Psoas muscle (tissue), 7 donors: ENCODE measurements at regions not wholly inside any gene's neighbourhood (a gene's known extent, or its start where the extent isn't known, plus 50 kb on each side); places are given as distances from the start of the nearest gene placed in this dataset.

Source experiments
- ATAC-seq, 4 donors: fragments of 200-7000 bp; cut with Tn5 transposase; one replicate each; pipeline ENCODE4 v1.9.1; 2020; ENCODE audit warnings: moderate library complexity in 3 of 4, mild to moderate bottlenecking in 2 of 4
- DNase-seq, 2 donors: peaks; one replicate each; pipeline ENCODE4 v3.0.0-alpha.2; 2020
- H3K27ac ChIP-seq: fragments of 200-600 bp; one replicate; pipeline ENCODE4 v1.8.0; 2022
- H3K27me3 ChIP-seq, 3 donors: fragments of 200-600 bp in 1 of 3; one replicate each; pipeline versions ENCODE4 v1.6.1 to v1.8.0; 2013 to 2022; ENCODE audit warnings: low read length in 2 of 3, mild to moderate bottlenecking in 2 of 3, moderate library complexity in 1 of 3; ENCODE audit not compliant: insufficient read depth in 3 of 3
- H3K36me3 ChIP-seq, 2 donors: fragments of 200-600 bp in 1 of 2; one replicate each; pipeline versions ENCODE4 v1.6.1 to v1.8.0; 2013 to 2022; ENCODE audit warnings: low read depth in 1 of 2, mild to moderate bottlenecking in 1 of 2, moderate library complexity in 1 of 2; ENCODE audit not compliant: insufficient read depth in 1 of 2
- H3K4me1 ChIP-seq: fragments of 200-600 bp; one replicate; pipeline ENCODE4 v1.8.0; 2022
- H3K4me3 ChIP-seq: fragments of 200-600 bp; one replicate; pipeline ENCODE4 v1.8.0; 2022; ENCODE audit warnings: mild to moderate bottlenecking
- H3K9me3 ChIP-seq: fragments of 200-600 bp; one replicate; pipeline ENCODE4 v1.8.0; 2022
- CTCF ChIP-seq: fragments of 200-600 bp; IDR thresholded peaks from one replicate; pipeline ENCODE4 v1.8.0; 2022; ENCODE audit warnings: antibody characterized with exemption
- WGBS, 3 donors: extraction: QIAGEN DNeasy Blood & Tissue Kit; methylation state at CpG; one replicate each; pipeline versions ENCODE4 v1.1.6 to v1.1.7; 2013; 5-methylcytosine and 5-hydroxymethylcytosine counted together
- intact Hi-C, 2 donors: fragments of 100-400 bp; cut with DNase I; formaldehyde crosslinking; loops; one replicate each; pipeline versions ENCODE4 v1.11.0 to v1.14.2; 2022
- donor health status: healthy with polysubstance abuse.
- donor health status: DM: no; HTN: no; CAD: no; lungs with moderate emphysema.
- donor health status: Bipolar disorder and iron deficiency.
- donor health status: healthy.
- donor health status: DM: yes; HTN: yes; CAD: no.
- donor health status: DM: no; HTN: no; CAD: no.
- donor health status: DM: yes; HTN: yes; CAD: no.

GRCh38 chr9:27665136-27665535 lies 91.9 kb upstream of the C9orf72 start:
- TF ChIP-seq CTCF = no peak
- 79 to 88% (median 81%) methylated on average over 6 of the region's 6 CpGs for WGBS, 3 donors
- intact Hi-C loops = no loop called here
- DNase-seq (no peak), ATAC-seq (no peak)
- no peaks in the 10 kb centered on the region for H3K4me1 ChIP-seq
- H3K36me3 ChIP-seq = no peaks in the 10 kb centered on the region
- H3K4me3 ChIP-seq = no peak overlapping the region
- H3K9me3 ChIP-seq = no peaks in the 10 kb centered on the region
- H3K27ac ChIP-seq = no peak overlapping the region
- H3K27me3 ChIP-seq = no peaks in the 10 kb centered on the region

GRCh38 chr9:27668280-27668679 lies 95.0 kb upstream of the C9orf72 start:
- ATAC-seq (no peak), DNase-seq (no peak)
- no peaks in the 10 kb centered on the region for H3K36me3 ChIP-seq
- no peaks in the 10 kb centered on the region for H3K4me1 ChIP-seq
- no peak for TF ChIP-seq CTCF
- H3K27ac ChIP-seq = no peak overlapping the region
- no peaks in the 10 kb centered on the region for H3K9me3 ChIP-seq
- no peaks in the 10 kb centered on the region for H3K27me3 ChIP-seq
- intact Hi-C loops = no loop called here
- H3K4me3 ChIP-seq = no peak overlapping the region

GRCh38 chr9:27671636-27672035 lies 98.4 kb upstream of the C9orf72 start:
- H3K9me3 ChIP-seq = no peaks in the 10 kb centered on the region
- no peaks in the 10 kb centered on the region for H3K4me1 ChIP-seq
- TF ChIP-seq CTCF = no peak
- H3K36me3 ChIP-seq = no peaks in the 10 kb centered on the region
- H3K4me3 ChIP-seq = no peak overlapping the region
- no peak overlapping the region for H3K27ac ChIP-seq
- intact Hi-C loops = loop anchor here in 1 of 2 donors (10.0 kb wide), 1 partner anchor 47 kb away; no protein-coding TSS in a partner anchor
- H3K27me3 ChIP-seq = peaks cover 0 to 5% (median 0%) of the 10 kb centered on the region in 3 donors
- 18 to 28% (median 20%) methylated on average over 5 of the region's 5 CpGs for WGBS, 3 donors
- no peak for DNase-seq
- ATAC-seq = no peak

- Histone ChIP-seq H3K9me3 (no peaks in the 10 kb centered on the region), H3K4me1 (no peaks in the 10 kb centered on the region), H3K36me3 (no peaks in the 10 kb centered on the region), H3K4me3 (no peak overlapping the region), H3K27ac (no peak overlapping the region), H3K27me3 (peaks cover 0 to 5% (median 0%) of the 10 kb centered on the region in 3 donors)
- ATAC-seq (no peak), DNase-seq (no peak)
- WGBS, 3 donors = 86 to 91% (median 88%) methylated on average over 3 of the region's 3 CpGs
- no peak for TF ChIP-seq CTCF
- intact Hi-C loops = loop anchor here in 1 of 2 donors (10.0 kb wide), 1 partner anchor 48 kb away; no protein-coding TSS in a partner anchor
Observed at GRCh38 chr9:27672718-27673117, 99.4 kb upstream of the C9orf72 start.

GRCh38 chr9:27673641-27674040 lies 100.4 kb upstream of the C9orf72 start:
- no peaks in the 10 kb centered on the region for H3K9me3 ChIP-seq
- peaks cover 0 to 5% (median 0%) of the 10 kb centered on the region in 3 donors for H3K27me3 ChIP-seq
- ATAC-seq (no peak), DNase-seq (no peak)
- no peak for TF ChIP-seq CTCF
- H3K4me1 ChIP-seq = no peaks in the 10 kb centered on the region
- H3K36me3 ChIP-seq = no peaks in the 10 kb centered on the region
- intact Hi-C loops = loop anchor here in 1 of 2 donors (10.0 kb wide), 1 partner anchor 49 kb away; no protein-coding TSS in a partner anchor
- WGBS, 3 donors = 46 to 52% (median 48%) methylated on average over 3 of the region's 3 CpGs
- no peak overlapping the region for H3K4me3 ChIP-seq
- no peak overlapping the region for H3K27ac ChIP-seq
